Pons (tissue), 1 donor: ENCODE measurements at regions not wholly inside any gene's neighbourhood (a gene's known extent, or its start where the extent isn't known, plus 50 kb on each side); places are given as distances from the start of the nearest gene placed in this dataset.
"Not testable (repeated sequence)": the region's sequence is repeated elsewhere in the genome, so short reads cannot be mapped to it uniquely, and the experiment has no call there.

Source experiments
- DNase-seq: peaks from one replicate; pipeline ENCODE4 v3.0.0-alpha.2; 2016; ENCODE audit warnings: low spot score

DNA sequence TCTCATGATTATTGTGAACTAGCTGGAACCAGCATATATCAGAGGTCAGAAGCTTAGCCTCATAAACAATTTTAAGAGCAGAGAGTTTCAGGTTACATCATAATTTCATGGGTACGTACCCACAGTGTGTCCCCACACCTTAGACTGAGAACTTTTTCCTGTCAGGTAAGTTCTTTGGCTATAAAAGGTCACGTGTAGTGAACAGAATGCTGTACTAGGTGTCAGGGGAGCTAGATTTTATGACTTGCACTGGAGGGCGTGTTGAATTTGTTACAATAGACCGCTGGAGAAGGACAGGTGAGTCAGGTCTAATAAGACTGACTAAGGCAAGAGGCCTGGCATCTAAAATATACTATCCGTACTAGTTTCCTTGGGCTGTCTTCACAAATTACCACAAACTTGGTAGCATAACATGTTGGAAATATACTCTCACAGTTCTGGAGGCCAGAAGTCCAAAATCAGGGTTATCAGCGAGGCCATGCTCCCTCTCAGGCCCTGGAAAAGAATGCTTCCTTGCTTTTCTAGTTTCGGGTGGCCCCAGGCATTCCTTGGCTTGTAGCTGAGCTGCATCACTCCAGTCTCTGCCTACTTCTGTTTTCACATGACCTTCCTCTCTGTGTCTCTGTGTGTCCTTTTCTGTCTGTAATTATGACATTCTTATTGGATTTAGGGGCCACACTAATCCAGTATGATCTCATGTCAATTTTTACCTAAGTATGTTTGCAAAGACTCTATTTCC, 512.0 kb upstream of the NR3C2 start:
- no peak for DNase-seq

- no peak for DNase-seq
Observed at GRCh38 chr4:148951346-148951745, 509.1 kb upstream of the NR3C2 start.

GRCh38 chr4:148946271-148946670, 504.1 kb upstream of the NR3C2 start:
- DNase-seq = no peak

DNA sequence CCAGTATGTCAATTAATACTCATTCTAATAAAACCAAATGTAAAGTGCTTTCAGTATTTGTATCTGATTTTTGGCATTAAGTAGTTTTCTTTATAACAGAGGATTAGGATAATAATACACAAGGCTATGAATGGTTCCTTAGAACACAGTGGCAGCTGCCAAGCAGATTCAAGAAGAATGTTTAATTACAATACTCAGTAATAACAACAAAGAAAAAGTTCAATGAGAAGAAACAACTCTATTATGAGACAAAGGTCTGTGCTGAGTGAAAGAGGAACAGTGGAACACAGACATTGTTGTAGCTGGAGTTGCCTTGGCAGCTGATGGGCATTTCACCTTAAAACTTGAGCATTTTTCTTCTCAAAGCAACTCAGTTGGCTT, 502.6 kb upstream of the NR3C2 start:
- DNase-seq = no peak

- no peak for DNase-seq
Observed at GRCh38 chr4:148944136-148944838, 502.1 kb upstream of the NR3C2 start.

- no peak for DNase-seq
Observed at GRCh38 chr4:148934926-148935578, 492.8 kb upstream of the NR3C2 start.

DNA sequence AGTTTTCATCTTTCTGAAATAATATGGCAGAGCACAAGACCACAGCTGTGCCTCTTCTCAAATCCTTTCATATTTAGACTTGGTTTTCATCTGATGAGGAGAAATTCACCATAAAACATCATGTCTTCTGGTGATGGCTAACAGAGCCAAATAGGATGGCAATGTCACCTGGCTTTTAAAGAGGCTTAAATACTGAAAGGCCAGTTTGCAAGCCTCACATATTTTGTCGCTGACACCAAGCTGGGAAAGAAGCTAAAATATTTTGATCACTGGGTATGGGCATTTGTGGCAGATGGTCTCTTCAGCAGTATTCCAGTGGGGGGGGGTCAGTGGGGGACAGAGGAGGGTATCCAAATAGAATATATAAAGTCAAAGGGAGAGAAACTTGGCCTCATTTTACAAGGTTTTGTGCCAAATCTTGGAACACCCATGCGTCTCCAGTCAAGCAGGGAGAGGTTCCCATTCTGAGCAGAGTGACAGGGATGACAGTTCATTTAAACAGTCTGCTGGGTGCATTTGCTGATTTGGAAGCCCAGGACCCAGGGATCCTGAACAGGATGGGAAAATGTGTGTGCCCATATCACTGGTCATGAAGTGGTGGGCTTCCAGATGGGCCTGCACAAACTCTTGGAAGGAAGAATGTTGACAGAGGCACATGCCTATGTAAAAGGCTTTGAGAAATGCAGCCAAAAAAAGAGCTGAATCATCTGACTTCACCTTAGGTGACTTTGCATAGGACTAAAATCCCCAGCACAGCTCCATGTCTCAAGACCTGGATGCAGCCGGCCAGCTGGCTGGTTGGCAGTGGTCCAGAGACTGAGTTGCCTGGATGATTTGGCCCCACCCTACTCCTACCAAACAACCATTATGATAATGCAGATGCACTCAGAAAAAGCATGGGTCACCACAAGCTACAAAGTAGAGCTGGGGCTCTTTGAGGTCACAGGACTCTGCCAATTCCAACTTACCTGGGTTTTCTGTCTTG, 484.4 kb upstream of the NR3C2 start:
- no peak for DNase-seq

GRCh38 chr4:148923881-148924280, 481.7 kb upstream of the NR3C2 start:
- DNase-seq = no peak

- DNase-seq = no peak
Observed at GRCh38 chr4:148922497-148922896, 480.3 kb upstream of the NR3C2 start.

DNA sequence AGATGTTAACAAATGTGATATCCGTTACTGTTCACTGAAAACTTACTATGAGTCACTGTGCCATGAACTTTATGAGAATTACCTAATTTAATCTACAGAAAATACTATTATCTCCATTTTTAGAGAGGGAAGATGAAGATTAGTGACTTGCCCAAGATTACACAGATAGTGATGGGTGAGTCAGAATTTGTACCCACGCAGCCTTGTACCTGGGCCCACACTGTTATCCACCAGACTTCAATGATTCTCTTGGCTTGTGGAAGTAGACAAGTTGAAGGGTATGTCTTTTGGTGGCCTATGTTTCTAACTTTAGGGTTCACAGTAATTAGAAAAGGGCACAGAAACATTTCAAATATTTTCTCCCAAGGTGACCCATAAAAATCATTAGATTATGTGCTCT, 472.5 kb upstream of the NR3C2 start:
- DNase-seq = no peak

DNA sequence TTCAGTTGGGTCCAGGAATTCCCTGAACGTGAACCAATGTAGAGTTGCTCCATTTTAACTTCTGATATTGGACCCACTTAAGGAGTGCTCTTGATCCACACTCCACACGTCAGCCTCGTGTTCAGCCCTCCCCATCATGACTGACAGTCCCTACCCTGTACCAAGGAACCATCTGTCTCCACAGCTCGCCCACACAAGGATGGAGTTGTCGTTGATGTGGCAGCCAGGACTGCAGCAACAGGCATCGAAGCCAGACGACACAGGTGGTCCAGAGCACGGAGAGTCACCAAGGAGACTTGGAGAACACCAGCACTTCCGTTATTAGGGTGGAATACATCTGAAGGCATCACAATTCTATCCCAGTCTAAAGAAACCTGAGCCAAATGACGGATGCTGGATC, 472.1 kb upstream of the NR3C2 start:
- no peak for DNase-seq

DNA sequence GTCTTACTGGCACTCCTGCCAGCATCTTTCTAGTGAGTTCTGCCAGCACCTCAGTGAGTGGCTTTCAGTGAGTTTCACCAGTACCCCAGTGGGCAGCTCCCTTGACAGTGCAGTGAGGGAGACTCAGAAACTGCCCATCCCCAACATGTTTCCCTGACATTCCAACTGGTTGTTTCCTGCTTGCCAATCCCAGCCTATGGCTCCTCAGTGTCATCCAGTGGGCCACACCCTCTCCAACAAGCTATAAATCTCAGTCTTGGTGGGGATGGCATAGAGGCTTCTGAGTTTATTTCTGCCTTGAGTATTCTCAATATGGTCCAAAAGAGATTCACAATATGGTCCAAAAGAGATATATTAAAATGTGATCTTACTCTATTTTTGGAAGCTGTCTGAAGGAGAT, 461.2 kb upstream of the NR3C2 start:
- no peak for DNase-seq

GRCh38 chr4:148901075-148901705, 459.0 kb upstream of the NR3C2 start:
- DNase-seq = no peak

- not testable (repeated sequence) for DNase-seq
Observed at GRCh38 chr4:148898139-148898538, 455.9 kb upstream of the NR3C2 start.

DNA sequence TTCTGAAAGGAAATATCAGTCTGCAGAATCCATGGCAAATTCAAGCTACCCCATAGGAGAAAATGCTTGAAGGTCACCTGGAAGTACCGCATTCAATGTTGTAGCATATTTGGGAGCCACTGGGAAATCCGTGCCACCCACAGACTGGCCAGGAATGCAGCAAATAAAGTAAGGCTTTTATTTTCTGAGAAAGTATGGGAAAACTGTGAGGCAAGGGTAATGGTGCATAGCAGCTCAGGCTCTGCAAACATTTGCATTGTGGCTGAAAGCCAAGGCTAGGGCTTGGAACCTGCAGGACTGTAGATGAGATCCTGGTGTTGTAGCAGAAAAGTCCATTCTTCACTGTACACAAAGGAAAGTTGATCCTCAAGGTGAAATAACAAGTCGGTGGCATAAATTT, 450.9 kb upstream of the NR3C2 start:
- no peak for DNase-seq

GRCh38 chr4:148883891-148884290, 441.7 kb upstream of the NR3C2 start:
- DNase-seq = no peak

GRCh38 chr4:148883435-148883834, 441.2 kb upstream of the NR3C2 start:
- DNase-seq = no peak

- no peak for DNase-seq
Observed at GRCh38 chr4:148881860-148882643, 439.8 kb upstream of the NR3C2 start.

DNA sequence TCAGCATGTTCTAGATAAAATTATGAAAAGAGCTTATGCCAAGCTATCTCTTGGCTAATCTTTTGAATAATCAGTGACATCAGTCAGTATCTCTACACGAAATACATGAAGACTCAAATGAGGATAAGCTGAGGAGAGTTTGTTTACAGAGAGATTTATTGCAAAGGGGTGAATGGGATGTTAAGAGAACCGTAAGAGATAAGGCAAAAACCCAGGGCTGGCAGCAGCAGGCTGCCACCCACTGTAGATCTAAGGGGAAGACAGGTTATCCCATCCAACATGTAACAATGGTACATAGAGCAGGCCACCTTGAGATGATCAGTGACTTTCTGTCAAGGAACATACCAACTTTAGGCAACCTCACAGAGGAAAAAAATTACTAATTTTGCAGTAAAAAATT, 432.1 kb upstream of the NR3C2 start:
- DNase-seq = no peak

DNA sequence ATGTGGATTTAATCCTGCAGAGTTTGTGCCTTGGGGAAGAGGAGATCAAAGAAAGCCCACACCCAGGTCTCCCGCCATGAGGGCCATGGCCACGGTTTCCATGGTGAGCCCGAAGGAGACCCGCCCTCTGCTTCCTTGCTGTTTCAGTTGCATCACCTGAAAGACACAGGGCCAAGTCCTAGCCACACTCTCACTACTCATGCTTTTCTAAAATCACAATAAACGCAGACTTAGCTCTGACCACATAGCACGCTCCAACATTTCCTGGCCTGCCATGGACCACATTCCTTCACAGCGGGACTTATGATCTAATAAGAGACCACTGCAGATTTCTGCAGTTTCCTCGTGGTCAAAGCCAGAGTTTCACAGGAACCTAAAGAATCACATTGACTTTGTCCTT, 426.0 kb upstream of the NR3C2 start:
- DNase-seq = no peak

- no peak for DNase-seq
Observed at GRCh38 chr4:148866666-148867065, 424.5 kb upstream of the NR3C2 start.
